Common myeloid progenitor, CD34-positive (primary cell): ENCODE measurements at regions not wholly inside any gene's neighbourhood (a gene's known extent, or its start where the extent isn't known, plus 50 kb on each side); places are given as distances from the start of the nearest gene placed in this dataset.

Source experiments
- CTCF ChIA-PET: fragments of 350-600 bp; sonication (Branson Sonifier 250); formaldehyde crosslinking; loops from one replicate; lab custom pipeline; 2021; ENCODE audit warnings: antibody characterized with exemption; lab: Charles Lee
- POLR2A ChIA-PET: fragments of 350-600 bp; sonication (Branson Sonifier 250); formaldehyde crosslinking; loops from one replicate; lab custom pipeline; 2021; ENCODE audit warnings: antibody characterized with exemption; lab: Charles Lee
- DNase-seq, 3 donors: peaks; one replicate each; pipeline versions ENCODE4 v3.0.0 to v3.0.0-alpha.2; 2013
- H3K27ac ChIP-seq, 2 experiments: 1 replicate in 1 of 2; 2 replicates in 1 of 2; pipeline ENCODE4 v1.7.0; 2013; ENCODE audit warnings: inconsistent platforms in 2 of 2, low read length in 2 of 2, mild to moderate bottlenecking in 2 of 2, low read depth in 1 of 2, moderate library complexity in 1 of 2; ENCODE audit not compliant: severe bottlenecking in 2 of 2, insufficient read depth in 1 of 2, poor library complexity in 1 of 2
- H3K27me3 ChIP-seq, 5 experiments: replicated peaks in 2 of 5; 1 replicate in 3 of 5; 2 replicates in 2 of 5; pipeline versions ENCODE4 v1.6.1 to v1.7.0; 2013; ENCODE audit warnings: low read length in 4 of 5, mild to moderate bottlenecking in 2 of 5, moderate library complexity in 2 of 5, inconsistent platforms in 1 of 5; ENCODE audit not compliant: insufficient read depth in 5 of 5, control insufficient read depth in 4 of 5
- H3K36me3 ChIP-seq, 4 experiments: 1 replicate in 2 of 4; 2 replicates in 2 of 4; pipeline versions ENCODE4 v1.6.1 to v1.7.0; 2013; ENCODE audit warnings: low read length in 3 of 4, control low read depth in 1 of 4, mild to moderate bottlenecking in 1 of 4; ENCODE audit not compliant: control insufficient read depth in 4 of 4, insufficient read depth in 4 of 4
- H3K4me1 ChIP-seq, 4 experiments: 1 replicate in 3 of 4; 2 replicates in 1 of 4; pipeline versions ENCODE4 v1.6.1 to v1.7.1; 2013; ENCODE audit warnings: low read length in 3 of 4, mild to moderate bottlenecking in 3 of 4, control low read depth in 1 of 4, inconsistent platforms in 1 of 4, moderate library complexity in 1 of 4; ENCODE audit not compliant: control insufficient read depth in 4 of 4, insufficient read depth in 4 of 4; ENCODE audit errors: control extremely low read depth in 1 of 4
- H3K4me3 ChIP-seq, 7 experiments: 1 replicate in 4 of 7; 2 replicates in 3 of 7; pipeline versions ENCODE4 v1.5.1 to v1.7.0; 2013; ENCODE audit warnings: mild to moderate bottlenecking in 7 of 7, low read length in 6 of 7, moderate library complexity in 6 of 7, inconsistent platforms in 2 of 7, low read depth in 2 of 7, control low read depth in 1 of 7; ENCODE audit not compliant: insufficient read depth in 4 of 7, control insufficient read depth in 1 of 7; ENCODE audit errors: extremely low read depth in 1 of 7
- H3K9me3 ChIP-seq, 5 experiments: 1 replicate in 4 of 5; 2 replicates in 1 of 5; pipeline versions ENCODE4 v1.6.1 to v1.7.1; 2013; ENCODE audit warnings: low read length in 4 of 5, mild to moderate bottlenecking in 2 of 5, inconsistent platforms in 1 of 5, low read depth in 1 of 5, moderate library complexity in 1 of 5; ENCODE audit not compliant: control insufficient read depth in 4 of 5, insufficient read depth in 2 of 5; ENCODE audit errors: control extremely low read depth in 1 of 5
- WGBS: methylation state at CpG from one replicate; pipeline ENCODE4 v1.1.5; 2013; ENCODE audit not compliant: insufficient coverage; 5-methylcytosine and 5-hydroxymethylcytosine counted together

DNA sequence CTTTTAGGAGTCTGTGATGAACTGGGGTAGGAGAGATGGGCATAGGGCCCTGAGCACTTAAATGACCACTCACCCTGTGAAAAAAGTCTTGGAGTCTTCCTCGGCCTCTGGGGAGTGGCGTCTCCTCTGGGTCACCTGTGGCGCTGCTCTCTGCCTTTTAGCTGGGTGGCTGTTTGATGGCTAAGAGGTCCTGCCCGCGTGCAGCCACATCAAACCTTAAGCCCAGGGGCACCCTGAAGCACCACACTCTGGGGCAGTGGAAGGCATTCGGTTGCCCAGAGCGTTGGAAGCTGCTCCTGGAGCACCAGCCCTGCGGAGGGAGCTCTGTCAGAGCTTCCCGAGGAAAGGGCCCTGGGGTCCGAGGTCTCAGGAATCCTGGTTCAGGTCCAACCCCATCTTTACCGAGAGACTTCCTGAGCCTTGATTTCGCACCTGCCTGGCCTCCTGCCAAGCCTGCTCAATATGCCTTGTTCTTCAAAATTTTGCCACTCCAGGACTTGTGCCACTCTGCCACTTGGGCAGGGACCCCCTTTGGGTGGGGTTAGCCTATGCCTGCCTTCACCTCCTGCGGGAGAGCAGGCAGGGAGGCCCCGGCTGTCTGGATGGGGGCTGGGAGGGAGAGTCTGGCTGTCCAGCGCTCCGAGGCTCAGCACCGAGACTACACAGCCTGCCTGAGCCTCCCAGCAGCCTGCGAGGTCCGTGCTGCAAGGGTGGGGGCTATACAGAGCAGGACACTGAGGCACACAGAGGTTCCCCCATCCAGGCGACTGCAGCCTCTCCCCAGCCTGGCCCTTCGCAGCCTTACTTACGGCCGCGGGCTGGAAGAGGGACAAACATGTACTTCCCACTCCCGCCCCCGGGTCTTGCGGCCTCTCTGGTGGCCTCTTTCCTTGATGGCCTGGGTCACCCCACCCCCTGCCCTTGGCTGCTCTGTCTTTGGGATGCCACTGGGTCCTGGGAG lies 63.4 kb upstream of the RNU6ATAC start:
- DNase-seq: no peak
- Histone ChIP-seq H3K9me3 (no peaks in the 10 kb centered on the region), H3K27me3 (no peaks in the 10 kb centered on the region), H3K4me1 (peaks cover 0 to 6% (median under 1%) of the 10 kb centered on the region in 4 experiments), H3K4me3 (no peak overlapping the region), H3K27ac (no peak overlapping the region), H3K36me3 (no peaks in the 10 kb centered on the region)
- CTCF ChIA-PET: no interaction called here
- POLR2A ChIA-PET: no interaction called here
- 91% methylated on average over 26 of the region's 27 CpGs for WGBS

DNA sequence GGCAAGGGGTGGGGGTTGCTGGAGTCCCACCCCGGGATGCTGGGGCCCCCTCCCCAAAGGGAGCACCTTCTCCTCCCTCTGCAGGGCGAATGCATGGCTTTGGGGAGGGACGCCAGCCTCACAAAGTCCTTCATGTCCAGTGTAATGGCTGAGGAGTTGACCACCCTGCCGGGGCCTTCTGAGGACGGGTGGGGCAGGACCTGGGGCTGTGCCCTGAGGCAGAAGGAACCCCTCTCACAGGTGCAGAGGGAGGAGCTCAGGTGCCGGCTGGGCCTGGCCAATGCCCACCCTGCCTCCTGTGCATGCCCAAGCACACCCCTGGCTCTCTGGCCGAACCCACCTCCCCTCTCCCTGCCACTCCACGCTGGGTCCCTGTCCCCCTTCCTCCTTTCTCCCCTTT lies 64.3 kb upstream of the RNU6ATAC start:
- no peak overlapping the region for H3K4me3 ChIP-seq
- POLR2A ChIA-PET: no interaction called here
- no peaks in the 10 kb centered on the region for H3K27me3 ChIP-seq
- CTCF ChIA-PET: interaction anchor here (1.2 kb wide), 1 partner anchor 31 kb away, joined by 3 read pairs; no protein-coding TSS in a partner anchor
- peaks cover 0 to 15% (median 5%) of the 10 kb centered on the region in 4 experiments for H3K4me1 ChIP-seq
- no peaks in the 10 kb centered on the region for H3K36me3 ChIP-seq
- 86% methylated on average over 4 of the region's 8 CpGs for WGBS
- no peak overlapping the region for H3K27ac ChIP-seq
- no peak for DNase-seq
- no peaks in the 10 kb centered on the region for H3K9me3 ChIP-seq

DNA sequence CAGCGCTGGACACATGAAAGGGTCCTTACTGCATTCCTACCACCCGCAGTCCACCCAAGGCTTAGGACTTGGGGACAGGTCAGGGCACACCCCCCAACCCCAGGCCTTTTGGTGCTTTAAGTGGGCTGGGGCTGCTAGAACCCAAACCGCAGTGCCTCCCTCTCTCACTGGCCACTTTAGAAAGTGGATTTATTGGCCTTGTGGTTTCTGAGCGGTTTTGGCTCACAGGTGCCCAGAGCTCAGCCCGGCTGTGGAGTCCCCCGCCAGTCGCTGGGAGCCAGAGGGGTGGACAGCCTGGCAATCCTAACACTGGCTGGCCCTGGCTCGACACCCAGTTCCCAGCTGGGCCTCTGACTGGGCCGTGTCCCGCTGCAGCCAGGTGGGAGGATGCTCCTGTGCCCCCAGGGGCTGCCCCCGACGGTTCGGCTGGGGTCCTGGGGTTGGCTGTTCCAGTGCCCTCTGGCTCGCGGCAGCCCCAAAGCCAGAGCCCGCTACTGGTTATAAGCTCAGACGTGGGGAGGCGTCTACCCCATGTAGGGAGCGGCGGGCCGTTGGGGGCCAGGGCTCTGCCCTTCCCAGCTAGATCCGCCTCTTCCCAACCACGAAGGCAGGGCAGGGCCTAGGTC lies 65.2 kb upstream of the RNU6ATAC start:
- no peak overlapping the region for H3K27ac ChIP-seq
- 85% methylated on average over 22 of the region's 23 CpGs for WGBS
- ChIA-PET POLR2A (no interaction called here), CTCF (interaction anchor here (1.2 kb wide), 1 partner anchor 32 kb away, joined by 3 read pairs; no protein-coding TSS in a partner anchor)
- H3K4me1 ChIP-seq: peaks cover 0 to 15% (median 8%) of the 10 kb centered on the region in 4 experiments
- no peak overlapping the region for H3K4me3 ChIP-seq
- H3K27me3 ChIP-seq: no peaks in the 10 kb centered on the region
- DNase-seq: peak in 1 of 3 donors; percentile 16
- H3K36me3 ChIP-seq: no peaks in the 10 kb centered on the region
- H3K9me3 ChIP-seq: no peaks in the 10 kb centered on the region

DNA sequence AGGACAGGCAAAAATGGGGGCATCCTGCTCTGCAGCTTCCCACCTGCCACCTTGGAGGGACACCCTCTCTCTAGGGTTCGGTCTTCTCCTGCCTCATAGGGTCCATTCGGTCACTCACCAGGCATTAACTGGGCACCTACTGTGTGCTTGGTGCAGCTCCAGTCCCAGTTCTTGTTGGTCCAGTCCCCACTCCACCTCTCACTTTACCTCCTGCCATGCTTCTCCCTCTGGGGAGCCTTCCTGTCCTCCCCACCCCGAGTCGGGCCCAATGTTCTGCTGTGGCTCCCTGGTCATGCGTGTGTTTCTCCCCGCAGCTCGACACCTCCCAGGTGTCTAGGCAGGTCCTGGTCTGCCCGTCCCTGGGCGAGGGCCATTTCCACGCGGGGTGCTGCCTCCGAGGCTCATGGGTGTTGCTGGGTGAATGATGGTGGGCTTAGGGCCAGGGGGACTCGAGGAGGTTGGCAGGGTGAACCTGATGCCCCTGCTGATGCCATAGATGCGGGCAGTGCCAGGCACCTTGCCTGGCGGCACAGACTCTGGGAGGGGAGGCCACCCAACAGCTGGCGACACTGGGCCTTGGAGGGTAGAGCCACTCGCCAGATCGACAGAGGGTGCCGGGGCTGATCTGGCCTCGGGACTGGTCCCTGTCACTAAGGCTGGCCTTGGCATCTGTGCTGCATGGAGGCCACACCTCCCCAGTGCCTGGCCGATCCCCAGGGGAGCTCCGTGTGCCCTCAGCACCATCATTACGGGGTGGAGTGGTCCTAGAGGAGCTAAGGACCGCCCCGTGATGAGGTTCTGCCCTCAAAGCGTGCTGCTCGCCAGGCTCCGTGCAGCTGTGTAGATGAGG lies 66.0 kb upstream of the RNU6ATAC start:
- no peak overlapping the region for H3K27ac ChIP-seq
- no peak overlapping the region for H3K4me3 ChIP-seq
- no peaks in the 10 kb centered on the region for H3K27me3 ChIP-seq
- ChIA-PET CTCF (interaction anchor here (1.2 to 1.3 kb wide), 2 partner anchors 15 to 32 kb away, joined by 3 read pairs; no protein-coding TSS in a partner anchor), POLR2A (no interaction called here)
- H3K9me3 ChIP-seq: no peaks in the 10 kb centered on the region
- 86% methylated on average over 26 of the region's 28 CpGs for WGBS
- H3K36me3 ChIP-seq: no peaks in the 10 kb centered on the region
- H3K4me1 ChIP-seq: peaks cover 0 to 15% (median 8%) of the 10 kb centered on the region in 4 experiments
- no peak for DNase-seq

DNA sequence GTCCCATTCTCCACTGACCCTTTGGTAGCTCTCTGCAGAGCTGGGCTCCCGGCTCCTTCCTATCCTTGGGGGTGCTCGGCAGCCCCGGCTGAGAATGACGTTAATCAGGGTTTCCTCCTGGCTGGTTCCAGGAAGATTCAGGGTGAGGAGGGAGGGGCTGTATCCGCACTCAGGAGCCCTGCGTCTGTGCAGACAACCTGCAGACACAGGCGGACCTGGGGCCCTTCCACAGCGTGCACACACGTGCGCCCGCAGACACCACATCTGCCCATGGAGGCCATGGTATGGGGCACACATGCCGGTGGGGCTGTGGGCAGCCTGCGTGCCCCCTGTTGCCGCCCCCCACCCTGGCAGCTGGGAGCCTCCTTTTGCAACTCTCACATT lies 66.6 kb upstream of the RNU6ATAC start:
- Histone ChIP-seq H3K27ac (no peak overlapping the region), H3K4me1 (peaks cover 0 to 15% (median 8%) of the 10 kb centered on the region in 4 experiments), H3K27me3 (no peaks in the 10 kb centered on the region), H3K4me3 (no peak overlapping the region), H3K36me3 (no peaks in the 10 kb centered on the region), H3K9me3 (no peaks in the 10 kb centered on the region)
- DNase-seq: no peak
- ChIA-PET CTCF (interaction anchor here (1.3 kb wide), 1 partner anchor 15 kb away, joined by 3 read pairs; no protein-coding TSS in a partner anchor), POLR2A (no interaction called here)
- WGBS: 91% methylated on average over 14 of the region's 14 CpGs

DNA sequence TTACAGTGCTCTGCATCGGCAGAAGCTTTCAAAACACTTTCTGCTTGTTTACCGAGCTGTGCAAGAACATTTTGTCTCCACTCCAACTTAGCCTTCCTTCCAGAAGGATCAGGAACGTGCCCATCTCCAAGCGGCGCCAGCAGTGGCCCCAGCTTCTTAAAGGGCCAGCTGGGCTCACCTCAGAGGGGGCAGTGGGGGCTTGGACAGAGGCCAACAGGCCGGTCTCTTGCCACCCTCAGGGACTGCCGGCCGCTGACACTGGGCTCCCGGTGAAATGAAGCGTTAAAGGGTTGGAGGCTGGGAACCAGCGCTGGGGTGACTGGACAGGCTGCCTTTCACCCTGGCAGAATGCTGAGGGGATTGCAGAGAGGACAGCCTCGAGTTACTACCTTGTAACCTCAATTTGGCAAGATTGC lies 67.0 kb upstream of the RNU6ATAC start:
- ChIA-PET POLR2A (no interaction called here), CTCF (interaction anchor here (1.3 kb wide), 1 partner anchor 16 kb away, joined by 3 read pairs; no protein-coding TSS in a partner anchor)
- 90% methylated on average over 12 of the region's 12 CpGs for WGBS
- no peaks in the 10 kb centered on the region for H3K36me3 ChIP-seq
- no peak for DNase-seq
- peaks cover 0 to 15% (median 8%) of the 10 kb centered on the region in 4 experiments for H3K4me1 ChIP-seq
- H3K27ac ChIP-seq: no peak overlapping the region
- no peaks in the 10 kb centered on the region for H3K27me3 ChIP-seq
- no peak overlapping the region for H3K4me3 ChIP-seq
- no peaks in the 10 kb centered on the region for H3K9me3 ChIP-seq
